ENCODE measurements at regions not wholly inside any gene's neighbourhood (a gene's known extent, or its start where the extent isn't known, plus 50 kb on each side); places are given as distances from the start of the nearest gene placed in this dataset.

DNA sequence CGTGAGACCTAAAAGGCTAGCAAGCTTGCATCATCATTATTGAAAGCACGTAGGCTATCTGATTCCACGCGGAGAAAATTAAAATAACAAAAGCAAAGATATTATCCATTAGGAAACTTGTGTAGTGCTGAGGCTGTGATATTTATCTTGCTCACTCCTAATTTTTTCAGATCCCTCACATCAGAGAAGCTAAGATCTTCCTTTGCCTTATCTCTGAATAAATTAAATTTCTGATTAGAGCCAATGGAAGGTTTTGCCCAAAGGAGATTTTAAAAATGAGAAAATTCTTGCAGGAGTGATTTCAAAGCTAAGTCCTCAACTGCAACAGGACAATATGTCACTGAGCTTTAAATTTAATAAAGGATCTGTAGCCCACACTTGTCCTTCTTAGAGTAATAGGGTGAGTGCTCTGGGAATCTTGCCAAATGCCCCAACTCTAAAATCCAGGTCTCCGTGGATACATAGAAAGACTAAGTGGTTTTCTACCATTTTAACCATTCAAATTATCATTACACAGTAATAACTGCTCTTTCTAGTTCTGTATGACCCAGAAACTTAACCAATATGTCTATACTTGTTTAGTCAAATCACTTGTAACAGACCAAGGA, 295.0 kb downstream of the CAAP1 start:
- TF ChIP-seq, protein P1, sequence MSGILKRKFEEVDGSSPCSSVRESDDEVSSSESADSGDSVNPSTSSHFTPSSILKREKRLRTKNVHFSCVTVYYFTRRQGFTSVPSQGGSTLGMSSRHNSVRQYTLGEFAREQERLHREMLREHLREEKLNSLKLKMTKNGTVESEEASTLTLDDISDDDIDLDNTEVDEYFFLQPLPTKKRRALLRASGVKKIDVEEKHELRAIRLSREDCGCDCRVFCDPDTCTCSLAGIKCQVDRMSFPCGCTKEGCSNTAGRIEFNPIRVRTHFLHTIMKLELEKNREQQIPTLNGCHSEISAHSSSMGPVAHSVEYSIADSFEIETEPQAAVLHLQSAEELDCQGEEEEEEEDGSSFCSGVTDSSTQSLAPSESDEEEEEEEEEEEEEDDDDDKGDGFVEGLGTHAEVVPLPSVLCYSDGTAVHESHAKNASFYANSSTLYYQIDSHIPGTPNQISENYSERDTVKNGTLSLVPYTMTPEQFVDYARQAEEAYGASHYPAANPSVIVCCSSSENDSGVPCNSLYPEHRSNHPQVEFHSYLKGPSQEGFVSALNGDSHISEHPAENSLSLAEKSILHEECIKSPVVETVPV (CRISPR knock-in tag; IDR thresholded peaks at IDR 0.05), result no peak
- TF ChIP-seq, protein P2, sequence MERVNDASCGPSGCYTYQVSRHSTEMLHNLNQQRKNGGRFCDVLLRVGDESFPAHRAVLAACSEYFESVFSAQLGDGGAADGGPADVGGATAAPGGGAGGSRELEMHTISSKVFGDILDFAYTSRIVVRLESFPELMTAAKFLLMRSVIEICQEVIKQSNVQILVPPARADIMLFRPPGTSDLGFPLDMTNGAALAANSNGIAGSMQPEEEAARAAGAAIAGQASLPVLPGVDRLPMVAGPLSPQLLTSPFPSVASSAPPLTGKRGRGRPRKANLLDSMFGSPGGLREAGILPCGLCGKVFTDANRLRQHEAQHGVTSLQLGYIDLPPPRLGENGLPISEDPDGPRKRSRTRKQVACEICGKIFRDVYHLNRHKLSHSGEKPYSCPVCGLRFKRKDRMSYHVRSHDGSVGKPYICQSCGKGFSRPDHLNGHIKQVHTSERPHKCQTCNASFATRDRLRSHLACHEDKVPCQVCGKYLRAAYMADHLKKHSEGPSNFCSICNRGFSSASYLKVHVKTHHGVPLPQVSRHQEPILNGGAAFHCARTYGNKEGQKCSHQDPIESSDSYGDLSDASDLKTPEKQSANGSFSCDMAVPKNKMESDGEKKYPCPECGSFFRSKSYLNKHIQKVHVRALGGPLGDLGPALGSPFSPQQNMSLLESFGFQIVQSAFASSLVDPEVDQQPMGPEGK (CRISPR knock-in tag; IDR thresholded peaks at IDR 0.05; ENCODE audit: borderline replicate concordance), result no peak
- TF ChIP-seq RARB (CRISPR knock-in tag; IDR thresholded peaks at IDR 0.05), result no peak
- no peak for TF ChIP-seq GLIS3 (CRISPR knock-in tag; IDR thresholded peaks at IDR 0.05)
- TF ChIP-seq TOX (CRISPR knock-in tag; IDR thresholded peaks at IDR 0.05; ENCODE audit: borderline replicate concordance), result no peak
- TF ChIP-seq, protein P3, sequence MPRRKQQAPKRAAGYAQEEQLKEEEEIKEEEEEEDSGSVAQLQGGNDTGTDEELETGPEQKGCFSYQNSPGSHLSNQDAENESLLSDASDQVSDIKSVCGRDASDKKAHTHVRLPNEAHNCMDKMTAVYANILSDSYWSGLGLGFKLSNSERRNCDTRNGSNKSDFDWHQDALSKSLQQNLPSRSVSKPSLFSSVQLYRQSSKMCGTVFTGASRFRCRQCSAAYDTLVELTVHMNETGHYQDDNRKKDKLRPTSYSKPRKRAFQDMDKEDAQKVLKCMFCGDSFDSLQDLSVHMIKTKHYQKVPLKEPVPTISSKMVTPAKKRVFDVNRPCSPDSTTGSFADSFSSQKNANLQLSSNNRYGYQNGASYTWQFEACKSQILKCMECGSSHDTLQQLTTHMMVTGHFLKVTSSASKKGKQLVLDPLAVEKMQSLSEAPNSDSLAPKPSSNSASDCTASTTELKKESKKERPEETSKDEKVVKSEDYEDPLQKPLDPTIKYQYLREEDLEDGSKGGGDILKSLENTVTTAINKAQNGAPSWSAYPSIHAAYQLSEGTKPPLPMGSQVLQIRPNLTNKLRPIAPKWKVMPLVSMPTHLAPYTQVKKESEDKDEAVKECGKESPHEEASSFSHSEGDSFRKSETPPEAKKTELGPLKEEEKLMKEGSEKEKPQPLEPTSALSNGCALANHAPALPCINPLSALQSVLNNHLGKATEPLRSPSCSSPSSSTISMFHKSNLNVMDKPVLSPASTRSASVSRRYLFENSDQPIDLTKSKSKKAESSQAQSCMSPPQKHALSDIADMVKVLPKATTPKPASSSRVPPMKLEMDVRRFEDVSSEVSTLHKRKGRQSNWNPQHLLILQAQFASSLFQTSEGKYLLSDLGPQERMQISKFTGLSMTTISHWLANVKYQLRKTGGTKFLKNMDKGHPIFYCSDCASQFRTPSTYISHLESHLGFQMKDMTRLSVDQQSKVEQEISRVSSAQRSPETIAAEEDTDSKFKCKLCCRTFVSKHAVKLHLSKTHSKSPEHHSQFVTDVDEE (CRISPR knock-in tag; IDR thresholded peaks at IDR 0.05), result no peak
- TF ChIP-seq, protein P4, sequence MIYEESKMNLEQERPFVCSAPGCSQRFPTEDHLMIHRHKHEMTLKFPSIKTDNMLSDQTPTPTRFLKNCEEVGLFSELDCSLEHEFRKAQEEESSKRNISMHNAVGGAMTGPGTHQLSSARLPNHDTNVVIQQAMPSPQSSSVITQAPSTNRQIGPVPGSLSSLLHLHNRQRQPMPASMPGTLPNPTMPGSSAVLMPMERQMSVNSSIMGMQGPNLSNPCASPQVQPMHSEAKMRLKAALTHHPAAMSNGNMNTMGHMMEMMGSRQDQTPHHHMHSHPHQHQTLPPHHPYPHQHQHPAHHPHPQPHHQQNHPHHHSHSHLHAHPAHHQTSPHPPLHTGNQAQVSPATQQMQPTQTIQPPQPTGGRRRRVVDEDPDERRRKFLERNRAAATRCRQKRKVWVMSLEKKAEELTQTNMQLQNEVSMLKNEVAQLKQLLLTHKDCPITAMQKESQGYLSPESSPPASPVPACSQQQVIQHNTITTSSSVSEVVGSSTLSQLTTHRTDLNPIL (CRISPR knock-in tag; IDR thresholded peaks at IDR 0.05; ENCODE audit: low read depth), result no peak
- TF ChIP-seq ISL1 (CRISPR knock-in tag; IDR thresholded peaks at IDR 0.05), result no peak
- TF ChIP-seq ESRRG (CRISPR knock-in tag; IDR thresholded peaks at IDR 0.05), result no peak
- TF ChIP-seq OSR1 (CRISPR knock-in tag; IDR thresholded peaks at IDR 0.05), result no peak
- no peak for TF ChIP-seq ARNTL (CRISPR knock-in tag; IDR thresholded peaks at IDR 0.05; ENCODE audit: borderline replicate concordance, low read depth)
- TF ChIP-seq BACH2 (CRISPR knock-in tag; IDR thresholded peaks at IDR 0.05; ENCODE audit: borderline replicate concordance), result no peak
- no peak for TF ChIP-seq PPARA (CRISPR knock-in tag; IDR thresholded peaks at IDR 0.05; ENCODE audit: borderline replicate concordance)
- no peak for TF ChIP-seq TCF4 (CRISPR knock-in tag; IDR thresholded peaks at IDR 0.05; ENCODE audit: borderline replicate concordance)
- no peak for TF ChIP-seq ZC3H10 (CRISPR knock-in tag; IDR thresholded peaks at IDR 0.05)
- TF ChIP-seq ZNF70 (CRISPR knock-in tag; IDR thresholded peaks at IDR 0.05), result no peak
- no peak for TF ChIP-seq ZNF565 (CRISPR knock-in tag; conservative IDR thresholded peaks at IDR 0.05; ENCODE audit: low read depth)
- no peak for ATAC-seq

DNA sequence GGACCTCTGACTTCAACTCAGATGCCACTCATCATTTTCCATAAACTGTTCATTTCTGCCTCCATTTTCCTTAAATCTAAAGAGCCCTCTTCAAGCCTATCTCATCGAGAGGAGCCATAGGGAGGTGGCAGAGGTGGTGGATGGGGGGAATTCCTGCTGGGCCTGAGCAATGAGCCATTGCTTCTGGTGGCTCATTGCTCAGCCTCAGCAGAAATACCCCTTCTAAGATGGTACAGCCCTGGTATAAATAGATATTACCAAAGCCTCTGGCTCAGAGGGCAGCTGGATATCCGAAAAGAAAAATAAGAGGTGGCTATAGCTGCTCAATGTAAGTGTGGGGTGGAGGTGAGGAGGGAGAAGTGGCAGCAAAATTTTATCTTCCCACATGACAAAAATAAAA, 313.5 kb downstream of the CAAP1 start:
- ATAC-seq, result no peak
- TF ChIP-seq PPARA (CRISPR knock-in tag; IDR thresholded peaks at IDR 0.05; ENCODE audit: borderline replicate concordance), result no peak

DNA sequence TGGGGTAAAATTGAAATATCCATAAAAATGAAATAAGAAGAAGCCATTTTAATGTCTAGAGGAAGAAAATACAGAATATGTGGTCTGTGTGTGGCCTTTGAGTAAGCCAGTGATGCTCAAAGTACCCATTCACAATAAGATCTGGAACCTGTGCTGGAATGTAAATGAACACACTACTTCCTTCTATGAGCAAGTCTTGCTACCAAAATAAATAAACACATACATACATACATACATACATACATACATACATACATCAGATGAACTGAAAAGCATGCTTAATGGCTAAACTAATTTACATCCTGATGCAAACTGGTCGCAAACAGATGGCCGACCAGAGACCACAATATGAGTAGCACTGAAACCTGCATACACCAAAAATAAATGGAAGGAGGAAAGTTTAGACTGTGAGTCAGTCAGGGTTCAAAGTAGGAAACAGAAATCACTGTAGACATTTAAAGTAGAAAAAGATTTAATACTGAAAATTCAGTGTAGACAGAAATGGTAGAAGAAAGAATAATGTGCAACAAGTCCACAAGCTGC, 317.6 kb downstream of the CAAP1 start:
- ATAC-seq, result no peak
- TF ChIP-seq, protein P3 (CRISPR knock-in tag; IDR thresholded peaks at IDR 0.05), result no peak
- no peak for TF ChIP-seq CSDC2 (CRISPR knock-in tag; IDR thresholded peaks at IDR 0.05)
- TF ChIP-seq ZC3H10 (CRISPR knock-in tag; IDR thresholded peaks at IDR 0.05), result no peak
- TF ChIP-seq ZNF8 (CRISPR knock-in tag; IDR thresholded peaks at IDR 0.05), result no peak
- no peak for TF ChIP-seq SNAI2 (CRISPR knock-in tag; IDR thresholded peaks at IDR 0.05)
- no peak for TF ChIP-seq ZNF565 (CRISPR knock-in tag; conservative IDR thresholded peaks at IDR 0.05; ENCODE audit: low read depth)
- TF ChIP-seq RARB (CRISPR knock-in tag; IDR thresholded peaks at IDR 0.05), result no peak
- no peak for TF ChIP-seq ARNTL (CRISPR knock-in tag; IDR thresholded peaks at IDR 0.05; ENCODE audit: borderline replicate concordance, low read depth)
- TF ChIP-seq, protein P4 (CRISPR knock-in tag; IDR thresholded peaks at IDR 0.05; ENCODE audit: low read depth), result no peak
- TF ChIP-seq, protein P2 (CRISPR knock-in tag; IDR thresholded peaks at IDR 0.05; ENCODE audit: borderline replicate concordance), result no peak
- no peak for TF ChIP-seq ESRRG (CRISPR knock-in tag; IDR thresholded peaks at IDR 0.05)
- TF ChIP-seq ZFP30 (CRISPR knock-in tag; IDR thresholded peaks at IDR 0.05), result no peak
- no peak for TF ChIP-seq TCF4 (CRISPR knock-in tag; IDR thresholded peaks at IDR 0.05; ENCODE audit: borderline replicate concordance)
- no peak for TF ChIP-seq ZNF70 (CRISPR knock-in tag; IDR thresholded peaks at IDR 0.05)
- TF ChIP-seq OSR1 (CRISPR knock-in tag; IDR thresholded peaks at IDR 0.05), result no peak
- TF ChIP-seq BACH2 (CRISPR knock-in tag; IDR thresholded peaks at IDR 0.05; ENCODE audit: borderline replicate concordance), result no peak
- no peak for TF ChIP-seq ZFP3 (CRISPR knock-in tag; IDR thresholded peaks at IDR 0.05)
- TF ChIP-seq GLIS3 (CRISPR knock-in tag; IDR thresholded peaks at IDR 0.05), result no peak
- no peak for TF ChIP-seq PPARA (CRISPR knock-in tag; IDR thresholded peaks at IDR 0.05; ENCODE audit: borderline replicate concordance)
- TF ChIP-seq ISL1 (CRISPR knock-in tag; IDR thresholded peaks at IDR 0.05), result no peak

All from SK-N-SH treated with all-trans-retinoic acid at 6 μM for 48 hours (cell line).